Epithelial cell of proximal tubule (primary cell): ENCODE measurements at regions not wholly inside any gene's neighbourhood (a gene's known extent, or its start where the extent isn't known, plus 50 kb on each side); places are given as distances from the start of the nearest gene placed in this dataset.
A peak's percentile ranks its signal among the peaks of the same experiment; 100 is the strongest.

Source experiments
- DNase-seq: peaks from one replicate; pipeline ENCODE4 v3.0.0-alpha.2; 2011; ENCODE audit warnings: low read depth
- H3K4me3 ChIP-seq: 2 replicates; pipeline ENCODE4 v1.5.1; 2011; ENCODE audit warnings: low read depth, mild to moderate bottlenecking, low read length
- CTCF ChIP-seq: conservative IDR thresholded peaks from 2 replicates; pipeline ENCODE4 v1.5.1; 2012; ENCODE audit warnings: low read depth, mild to moderate bottlenecking, low read length

DNA sequence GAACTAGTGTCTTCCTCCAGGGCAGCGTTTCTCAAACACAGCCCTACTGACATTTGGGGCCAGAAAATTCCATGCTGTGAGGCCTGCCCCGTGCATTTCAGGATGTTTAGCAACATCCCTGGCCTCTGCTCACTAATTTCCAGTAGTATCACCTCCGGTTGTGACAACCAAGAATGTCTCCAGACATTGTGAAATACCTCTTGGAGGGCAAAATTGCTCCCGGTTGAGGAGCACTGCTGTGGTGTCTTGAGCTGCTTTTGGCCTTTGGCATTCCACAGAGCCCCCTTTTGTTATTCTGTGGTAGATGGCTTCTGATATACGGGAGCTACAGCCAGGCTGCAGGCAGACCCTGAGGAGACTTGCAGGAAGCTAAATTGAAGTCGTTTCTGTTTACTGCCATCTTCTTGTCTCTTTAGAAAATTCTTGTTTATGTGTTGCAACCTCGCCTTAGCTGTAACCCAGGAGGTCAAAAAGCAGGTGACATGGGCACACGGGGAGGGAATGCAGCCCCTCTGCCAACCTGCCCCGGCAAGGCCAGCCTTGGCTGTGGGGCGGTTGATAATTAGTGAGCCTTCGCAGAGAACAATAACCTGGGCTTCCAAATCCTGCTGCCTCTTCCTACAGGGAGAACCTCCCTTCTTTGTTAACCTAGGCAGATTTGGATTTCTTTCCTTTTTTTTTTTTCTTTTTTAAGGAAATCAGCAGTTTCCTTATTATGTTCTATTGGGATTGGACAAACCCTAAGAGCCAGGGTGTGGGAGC is 74.7 kb upstream of the AKT3 start:
- no peak overlapping the region for H3K4me3 ChIP-seq
- DNase-seq = no peak
- no peak for TF ChIP-seq CTCF

GRCh38 chr1:243924188-243924587 is 74.1 kb upstream of the AKT3 start:
- no peak overlapping the region for H3K4me3 ChIP-seq
- no peak for DNase-seq
- TF ChIP-seq CTCF = no peak

DNA sequence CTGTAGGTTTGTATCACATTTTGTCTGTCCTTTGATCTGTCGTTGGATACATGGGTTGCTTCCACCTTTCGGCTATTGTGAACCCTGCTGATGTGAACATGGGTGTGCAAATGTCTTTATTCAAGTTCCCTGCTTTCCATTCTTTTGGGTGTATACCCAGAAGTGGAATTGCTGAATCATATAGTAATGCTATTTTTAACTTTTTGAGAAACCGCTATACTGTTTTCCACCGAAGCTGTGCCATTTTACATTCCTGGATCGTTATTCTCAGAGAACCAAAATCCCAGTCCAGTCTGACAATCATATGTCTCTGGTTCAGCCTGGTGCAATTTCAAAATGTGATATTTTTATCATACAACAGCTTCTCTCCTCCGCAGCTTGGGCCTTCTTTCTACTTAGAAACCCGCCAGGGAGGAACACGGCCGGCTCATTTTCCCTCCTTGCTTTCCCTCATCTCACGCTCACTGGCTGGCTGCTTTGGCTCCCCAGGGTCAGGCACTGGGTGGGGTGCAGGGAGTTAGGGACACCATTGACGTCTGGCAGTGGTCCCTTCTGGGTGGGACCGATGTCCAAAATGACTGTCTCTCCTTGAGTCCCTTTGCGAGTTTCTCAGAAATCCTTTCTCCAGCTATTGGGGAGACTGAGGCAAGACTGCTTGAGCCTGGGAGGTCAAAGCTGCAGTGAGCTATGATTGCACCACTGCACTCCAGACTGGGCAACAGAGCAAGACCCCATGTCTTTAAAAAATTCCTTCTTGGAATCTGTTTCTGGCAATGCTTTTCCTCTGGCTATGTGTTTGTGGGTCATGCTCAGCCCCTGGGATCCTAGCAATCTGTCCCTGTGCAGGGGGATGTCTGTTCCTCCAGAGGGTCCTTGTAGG is 73.5 kb upstream of the AKT3 start:
- DNase-seq = no peak
- no peak for TF ChIP-seq CTCF
- no peak overlapping the region for H3K4me3 ChIP-seq

DNA sequence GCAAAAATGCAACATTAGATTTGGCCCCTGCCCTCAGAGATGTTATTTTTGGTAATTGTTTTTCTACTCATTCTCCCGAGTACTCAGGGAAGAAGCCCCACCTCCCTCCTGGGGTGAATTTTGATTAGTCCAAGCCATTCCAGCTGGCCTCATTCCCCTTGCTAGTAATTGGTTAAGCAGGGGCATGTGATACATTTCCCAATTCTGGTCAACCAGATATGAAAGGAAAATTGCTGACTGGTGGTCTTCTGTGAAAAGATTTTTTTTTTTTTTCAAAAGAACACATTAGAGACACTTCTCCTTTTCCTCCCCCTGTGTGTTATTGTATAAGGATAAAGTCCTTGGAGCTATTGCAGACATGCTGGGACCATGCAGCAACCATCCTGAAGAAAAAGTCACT is 71.1 kb upstream of the AKT3 start:
- H3K4me3 ChIP-seq = no peak overlapping the region
- TF ChIP-seq CTCF = no peak
- no peak for DNase-seq

- no peak for DNase-seq
- peak overlapping the region; percentile 63 for H3K4me3 ChIP-seq
- TF ChIP-seq CTCF = peak; percentile 5
Observed at GRCh38 chr1:243917863-243918565, 68.0 kb upstream of the AKT3 start.

- TF ChIP-seq CTCF = no peak
- peak overlapping the region; percentile 63 for H3K4me3 ChIP-seq
- no peak for DNase-seq
Observed at GRCh38 chr1:243917177-243917862, 67.3 kb upstream of the AKT3 start.
